ENCODE measurements at regions not wholly inside any gene's neighbourhood (a gene's known extent, or its start where the extent isn't known, plus 50 kb on each side); places are given as distances from the start of the nearest gene placed in this dataset.
"Not testable (repeated sequence)": the region's sequence is repeated elsewhere in the genome, so short reads cannot be mapped to it uniquely, and the experiment has no call there.

DNA sequence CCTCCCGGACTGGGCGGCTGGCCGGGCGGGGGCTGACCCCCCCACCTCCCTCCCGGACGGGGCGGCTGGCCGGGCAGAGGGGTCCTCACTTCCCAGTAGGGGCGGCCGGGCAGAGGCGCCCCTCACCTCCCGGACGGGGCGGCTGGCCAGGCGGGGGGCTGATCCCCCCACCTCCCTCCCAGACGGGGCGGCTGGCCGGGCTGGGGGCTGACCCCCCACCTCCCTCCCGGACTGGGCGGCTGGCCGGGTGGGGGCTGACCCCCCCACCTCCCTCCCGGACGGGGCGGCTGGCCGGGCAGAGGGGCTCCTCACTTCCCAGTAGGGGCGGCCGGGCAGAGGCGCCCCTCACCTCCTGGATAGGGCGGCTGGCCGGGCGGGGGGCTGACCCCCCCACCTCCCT, 205.0 kb upstream of the CBLB start:
- not testable (repeated sequence) for TF ChIP-seq CTCF (IDR thresholded peaks at IDR 0.05; ENCODE audit: poor library complexity); EZH2 (IDR thresholded peaks at IDR 0.05; ENCODE audit: borderline replicate concordance)
